ENCODE measurements at regions not wholly inside any gene's neighbourhood (a gene's known extent, or its start where the extent isn't known, plus 50 kb on each side); places are given as distances from the start of the nearest gene placed in this dataset.
A peak's percentile ranks its signal among the peaks of the same experiment; 100 is the strongest.

- no peak overlapping the region for H3K27ac Mint-ChIP-seq
- H3K27me3 Mint-ChIP-seq = peaks cover 10% of the 10 kb centered on the region
- intact Hi-C loops (cut with micrococcal nuclease) = loop anchor here (5.0 kb wide), 1 partner anchor 361 kb away; no protein-coding TSS in a partner anchor
- Histone ChIP-seq H3K27me3 (replicated peaks in 1 of 4; ENCODE audit: control extremely low read depth in 1 of 4, control insufficient read depth in 3 of 4, insufficient read depth in 4 of 4, low read length in 3 of 4) (peaks cover 0 to 4% (median 2%) of the 10 kb centered on the region in 4 experiments), H3K4me2 (replicated peaks; ENCODE audit: low read depth, low read length, poor library complexity, severe bottlenecking) (no peak overlapping the region), H3K4me1 (ENCODE audit: control insufficient read depth in 2 of 2, insufficient read depth in 2 of 2, low read length in 2 of 2) (no peaks in the 10 kb centered on the region), H3K9ac (ENCODE audit: low read length) (no peak overlapping the region), H3K4me3 (ENCODE audit: control extremely low read depth in 1 of 5, extremely low read depth in 1 of 5, insufficient read depth in 1 of 5, low read depth in 2 of 5, low read length in 4 of 5) (no peak overlapping the region), H3K9me3 (ENCODE audit: control extremely low read depth in 1 of 3, control insufficient read depth in 2 of 3, insufficient read depth in 1 of 3, low read length in 2 of 3) (peaks cover 0 to 9% (median 2%) of the 10 kb centered on the region in 3 donors), H4K20me1 (ENCODE audit: control insufficient read depth, insufficient read depth, low read length, poor library complexity, severe bottlenecking) (no peaks in the 10 kb centered on the region), H3K79me2 (ENCODE audit: control insufficient read depth, insufficient read depth, low read length) (no peaks in the 10 kb centered on the region), H3K27ac (ENCODE audit: low read length in 2 of 2) (no peak overlapping the region), H3K36me3 (replicated peaks in 1 of 2; ENCODE audit: control extremely low read depth in 1 of 2, control insufficient read depth in 1 of 2, extremely low read depth in 1 of 2, insufficient read depth in 2 of 2, low read length in 1 of 2) (no peaks in the 10 kb centered on the region), H2AFZ (ENCODE audit: insufficient read depth, low read depth, low read length, poor library complexity, severe bottlenecking) (no peak overlapping the region)
- H3K4me3 Mint-ChIP-seq = no peak overlapping the region
- ChIA-PET POLR2A (interaction anchor here (3.4 kb wide), 1 partner anchor 156 kb away, joined by 15 read pairs; the partner anchor contains the start of gene ARRDC3), CTCF (interaction anchor here (1.0 to 3.8 kb wide), 5 partner anchors 9 to 191 kb away, joined by 3 to 183 read pairs (median 5); partner anchors contain the start of gene ARRDC3)
- no peaks in the 10 kb centered on the region for H3K4me1 Mint-ChIP-seq
- WGBS (ENCODE audit: insufficient coverage) = no CpG with 5 or more reads among the region's 1 CpG
- ATAC-seq (ENCODE audit: low read depth) = no peak
- DNase-seq = no peak
- H3K9me3 Mint-ChIP-seq (ENCODE audit: insufficient read depth) = peaks cover 8% of the 10 kb centered on the region
- TF ChIP-seq, protein P1, sequence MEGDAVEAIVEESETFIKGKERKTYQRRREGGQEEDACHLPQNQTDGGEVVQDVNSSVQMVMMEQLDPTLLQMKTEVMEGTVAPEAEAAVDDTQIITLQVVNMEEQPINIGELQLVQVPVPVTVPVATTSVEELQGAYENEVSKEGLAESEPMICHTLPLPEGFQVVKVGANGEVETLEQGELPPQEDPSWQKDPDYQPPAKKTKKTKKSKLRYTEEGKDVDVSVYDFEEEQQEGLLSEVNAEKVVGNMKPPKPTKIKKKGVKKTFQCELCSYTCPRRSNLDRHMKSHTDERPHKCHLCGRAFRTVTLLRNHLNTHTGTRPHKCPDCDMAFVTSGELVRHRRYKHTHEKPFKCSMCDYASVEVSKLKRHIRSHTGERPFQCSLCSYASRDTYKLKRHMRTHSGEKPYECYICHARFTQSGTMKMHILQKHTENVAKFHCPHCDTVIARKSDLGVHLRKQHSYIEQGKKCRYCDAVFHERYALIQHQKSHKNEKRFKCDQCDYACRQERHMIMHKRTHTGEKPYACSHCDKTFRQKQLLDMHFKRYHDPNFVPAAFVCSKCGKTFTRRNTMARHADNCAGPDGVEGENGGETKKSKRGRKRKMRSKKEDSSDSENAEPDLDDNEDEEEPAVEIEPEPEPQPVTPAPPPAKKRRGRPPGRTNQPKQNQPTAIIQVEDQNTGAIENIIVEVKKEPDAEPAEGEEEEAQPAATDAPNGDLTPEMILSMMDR (IDR thresholded peaks at IDR 0.05) = no peak
- TF ChIP-seq EZH2 (IDR thresholded peaks at IDR 0.05; ENCODE audit: borderline replicate concordance, insufficient read depth, low read depth, low read length, poor library complexity, severe bottlenecking) = no peak
Observed at GRCh38 chr5:91228188-91228587, 154.9 kb downstream of the ARRDC3 start.

GRCh38 chr5:91225848-91226686 lies 157.1 kb downstream of the ARRDC3 start:
- Histone ChIP-seq H3K9me3 (ENCODE audit: control extremely low read depth in 1 of 3, control insufficient read depth in 2 of 3, insufficient read depth in 1 of 3, low read length in 2 of 3) (peaks cover 0 to 9% (median 2%) of the 10 kb centered on the region in 3 donors), H3K36me3 (replicated peaks in 1 of 2; ENCODE audit: control extremely low read depth in 1 of 2, control insufficient read depth in 1 of 2, extremely low read depth in 1 of 2, insufficient read depth in 2 of 2, low read length in 1 of 2) (no peaks in the 10 kb centered on the region), H3K9ac (ENCODE audit: low read length) (no peak overlapping the region), H3K4me1 (ENCODE audit: control insufficient read depth in 2 of 2, insufficient read depth in 2 of 2, low read length in 2 of 2) (no peaks in the 10 kb centered on the region), H3K27ac (ENCODE audit: low read length in 2 of 2) (no peak overlapping the region), H3K4me2 (replicated peaks; ENCODE audit: low read depth, low read length, poor library complexity, severe bottlenecking) (no peak overlapping the region), H3K27me3 (replicated peaks in 1 of 4; ENCODE audit: control extremely low read depth in 1 of 4, control insufficient read depth in 3 of 4, insufficient read depth in 4 of 4, low read length in 3 of 4) (peaks cover 0 to 4% (median 2%) of the 10 kb centered on the region in 4 experiments), H3K4me3 (ENCODE audit: control extremely low read depth in 1 of 5, extremely low read depth in 1 of 5, insufficient read depth in 1 of 5, low read depth in 2 of 5, low read length in 4 of 5) (no peak overlapping the region), H2AFZ (ENCODE audit: insufficient read depth, low read depth, low read length, poor library complexity, severe bottlenecking) (no peak overlapping the region), H4K20me1 (ENCODE audit: control insufficient read depth, insufficient read depth, low read length, poor library complexity, severe bottlenecking) (no peaks in the 10 kb centered on the region), H3K79me2 (ENCODE audit: control insufficient read depth, insufficient read depth, low read length) (no peaks in the 10 kb centered on the region)
- peaks cover 9% of the 10 kb centered on the region for H3K27me3 Mint-ChIP-seq
- peak; percentile 63 for ATAC-seq (ENCODE audit: low read depth)
- no peak overlapping the region for H3K4me3 Mint-ChIP-seq
- ChIA-PET POLR2A (interaction anchor here (0.6 to 3.4 kb wide), 2 partner anchors 154 to 158 kb away, joined by 4 to 15 read pairs; partner anchors contain the start of gene ARRDC3), CTCF (interaction anchor here (0.7 to 3.8 kb wide), 7 partner anchors 24 to 193 kb away, joined by 3 to 183 read pairs (median 4); partner anchors contain the start of gene ARRDC3)
- no peak overlapping the region for H3K27ac Mint-ChIP-seq
- TF ChIP-seq EZH2 (IDR thresholded peaks at IDR 0.05; ENCODE audit: borderline replicate concordance, insufficient read depth, low read depth, low read length, poor library complexity, severe bottlenecking) = no peak
- TF ChIP-seq, protein P1 (IDR thresholded peaks at IDR 0.05) = peak; percentile 62
- intact Hi-C loops (cut with micrococcal nuclease) = loop anchor here (1.0 to 5.0 kb wide), 3 partner anchors 159 to 359 kb away; no protein-coding TSS in a partner anchor
- peaks cover 8% of the 10 kb centered on the region for H3K9me3 Mint-ChIP-seq (ENCODE audit: insufficient read depth)
- DNase-seq = peak; percentile 59
- WGBS (ENCODE audit: insufficient coverage) = 78% methylated on average over 6 of the region's 10 CpGs
- H3K4me1 Mint-ChIP-seq = no peaks in the 10 kb centered on the region
